MM.1S (cell line): ENCODE measurements at regions not wholly inside any gene's neighbourhood (a gene's known extent, or its start where the extent isn't known, plus 50 kb on each side); places are given as distances from the start of the nearest gene placed in this dataset.

Experiments used
- EZH2 ChIP-seq: fragments of 300-600 bp; sonication (generic); optimal IDR thresholded peaks from 2 replicates; pipeline ENCODE3; 2017; ENCODE audit warnings: low read depth, mild to moderate bottlenecking, antibody characterized with exemption, low read length, mixed read lengths
- TF ChIP-seq, protein P1 (sequence below): fragments of 300-600 bp; sonication (generic); IDR thresholded peaks from 2 replicates; pipeline ENCODE4 v1.5.1; 2016; ENCODE audit warnings: antibody characterized with exemption, low read length, mixed read lengths

DNA sequence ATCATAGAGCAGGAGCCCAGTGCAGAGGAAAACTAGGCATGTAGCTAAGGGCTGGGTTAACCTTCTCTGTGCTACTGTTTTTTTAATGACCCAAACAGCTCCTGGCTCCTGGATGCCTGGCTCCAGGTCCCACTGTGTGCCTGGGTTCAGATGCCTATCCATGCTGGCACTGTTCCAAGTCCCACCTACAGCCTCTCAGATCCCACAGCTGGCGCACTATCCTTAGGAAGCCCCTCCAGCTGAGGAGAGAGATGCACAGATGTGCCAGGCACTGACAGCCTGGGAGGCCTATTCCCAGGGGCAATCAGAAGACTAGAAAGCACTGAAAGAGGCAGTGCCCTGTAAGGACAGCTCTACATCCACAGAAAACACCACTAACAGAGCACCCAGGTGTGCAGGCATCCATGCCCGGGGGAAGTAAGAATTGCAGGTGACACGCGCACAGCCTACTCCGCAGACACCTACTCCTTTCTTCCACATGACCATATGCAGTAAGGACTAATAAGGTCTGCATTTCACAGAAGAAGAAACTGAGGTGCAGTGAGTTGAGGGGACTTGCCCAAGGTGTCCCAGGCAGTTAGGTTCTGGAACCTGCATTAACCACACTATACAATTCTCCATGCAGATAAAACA lies 51.2 kb downstream of the PITPNM2 start:
- TF ChIP-seq, protein P1, sequence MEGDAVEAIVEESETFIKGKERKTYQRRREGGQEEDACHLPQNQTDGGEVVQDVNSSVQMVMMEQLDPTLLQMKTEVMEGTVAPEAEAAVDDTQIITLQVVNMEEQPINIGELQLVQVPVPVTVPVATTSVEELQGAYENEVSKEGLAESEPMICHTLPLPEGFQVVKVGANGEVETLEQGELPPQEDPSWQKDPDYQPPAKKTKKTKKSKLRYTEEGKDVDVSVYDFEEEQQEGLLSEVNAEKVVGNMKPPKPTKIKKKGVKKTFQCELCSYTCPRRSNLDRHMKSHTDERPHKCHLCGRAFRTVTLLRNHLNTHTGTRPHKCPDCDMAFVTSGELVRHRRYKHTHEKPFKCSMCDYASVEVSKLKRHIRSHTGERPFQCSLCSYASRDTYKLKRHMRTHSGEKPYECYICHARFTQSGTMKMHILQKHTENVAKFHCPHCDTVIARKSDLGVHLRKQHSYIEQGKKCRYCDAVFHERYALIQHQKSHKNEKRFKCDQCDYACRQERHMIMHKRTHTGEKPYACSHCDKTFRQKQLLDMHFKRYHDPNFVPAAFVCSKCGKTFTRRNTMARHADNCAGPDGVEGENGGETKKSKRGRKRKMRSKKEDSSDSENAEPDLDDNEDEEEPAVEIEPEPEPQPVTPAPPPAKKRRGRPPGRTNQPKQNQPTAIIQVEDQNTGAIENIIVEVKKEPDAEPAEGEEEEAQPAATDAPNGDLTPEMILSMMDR: no peak
- TF ChIP-seq EZH2: no peak
